ENCODE measurements at regions not wholly inside any gene's neighbourhood (a gene's known extent, or its start where the extent isn't known, plus 50 kb on each side); places are given as distances from the start of the nearest gene placed in this dataset.

- no peak for DNase-seq (ENCODE audit: low spot score in 2 of 2, unreplicated experiment in 2 of 2)
- Mint-ChIP-seq H3K36me3 (peaks cover 2% of the 10 kb centered on the region), H3K27ac (no peak overlapping the region), H3K9me3 (peaks cover 9% of the 10 kb centered on the region), H3K27me3 (ENCODE audit: low read depth) (peaks cover 6% of the 10 kb centered on the region), H3K4me3 (no peak overlapping the region), H3K4me1 (peaks cover 11% of the 10 kb centered on the region)
- no peak for TF ChIP-seq CTCF (IDR thresholded peaks at IDR 0.05; ENCODE audit: unreplicated experiment)
These were observed 448.0 kb upstream of the CCDC196 start for GRCh38 chr14:66038212-66038611.

- no peak overlapping the region for H3K27ac Mint-ChIP-seq
- no peak for DNase-seq (ENCODE audit: low spot score in 2 of 2, unreplicated experiment in 2 of 2)
- no peak overlapping the region for H3K4me3 Mint-ChIP-seq
- TF ChIP-seq CTCF (IDR thresholded peaks at IDR 0.05; ENCODE audit: unreplicated experiment), result no peak
- peaks cover 6% of the 10 kb centered on the region for H3K27me3 Mint-ChIP-seq (ENCODE audit: low read depth)
- H3K36me3 Mint-ChIP-seq, result no peaks in the 10 kb centered on the region
- peaks cover 11% of the 10 kb centered on the region for H3K4me1 Mint-ChIP-seq
- H3K9me3 Mint-ChIP-seq, result peaks cover 6% of the 10 kb centered on the region
These were observed 447.6 kb upstream of the CCDC196 start for GRCh38 chr14:66038618-66039017.

- Mint-ChIP-seq H3K9me3 (no peaks in the 10 kb centered on the region), H3K36me3 (no peaks in the 10 kb centered on the region), H3K27me3 (ENCODE audit: low read depth) (peaks cover 6% of the 10 kb centered on the region), H3K4me3 (no peak overlapping the region), H3K27ac (no peak overlapping the region), H3K4me1 (peaks cover 11% of the 10 kb centered on the region)
- TF ChIP-seq CTCF (IDR thresholded peaks at IDR 0.05; ENCODE audit: unreplicated experiment), result no peak
- no peak for DNase-seq (ENCODE audit: low spot score in 2 of 2, unreplicated experiment in 2 of 2)
These were observed 446.7 kb upstream of the CCDC196 start for GRCh38 chr14:66039495-66039894.

GRCh38 chr14:66041582-66041981 is 444.6 kb upstream of the CCDC196 start:
- no peak for DNase-seq (ENCODE audit: low spot score in 2 of 2, unreplicated experiment in 2 of 2)
- Mint-ChIP-seq H3K4me1 (peaks cover 7% of the 10 kb centered on the region), H3K9me3 (no peaks in the 10 kb centered on the region), H3K36me3 (no peaks in the 10 kb centered on the region), H3K27me3 (ENCODE audit: low read depth) (peaks cover 6% of the 10 kb centered on the region), H3K27ac (no peak overlapping the region), H3K4me3 (no peak overlapping the region)
- no peak for TF ChIP-seq CTCF (IDR thresholded peaks at IDR 0.05; ENCODE audit: unreplicated experiment)

- Mint-ChIP-seq H3K9me3 (no peaks in the 10 kb centered on the region), H3K4me1 (peaks cover 2% of the 10 kb centered on the region), H3K4me3 (no peak overlapping the region), H3K27me3 (ENCODE audit: low read depth) (peaks cover 6% of the 10 kb centered on the region), H3K27ac (no peak overlapping the region), H3K36me3 (no peaks in the 10 kb centered on the region)
- TF ChIP-seq CTCF (IDR thresholded peaks at IDR 0.05; ENCODE audit: unreplicated experiment), result no peak
- no peak for DNase-seq (ENCODE audit: low spot score in 2 of 2, unreplicated experiment in 2 of 2)
These were observed 442.2 kb upstream of the CCDC196 start for GRCh38 chr14:66043921-66044320.

- no peak overlapping the region for H3K27ac Mint-ChIP-seq
- DNase-seq (ENCODE audit: low spot score in 2 of 2, unreplicated experiment in 2 of 2), result no peak
- no peaks in the 10 kb centered on the region for H3K36me3 Mint-ChIP-seq
- no peak overlapping the region for H3K4me3 Mint-ChIP-seq
- H3K9me3 Mint-ChIP-seq, result no peaks in the 10 kb centered on the region
- H3K27me3 Mint-ChIP-seq (ENCODE audit: low read depth), result peaks cover 2% of the 10 kb centered on the region
- no peak for TF ChIP-seq CTCF (IDR thresholded peaks at IDR 0.05; ENCODE audit: unreplicated experiment)
- peaks cover 2% of the 10 kb centered on the region for H3K4me1 Mint-ChIP-seq
These were observed 440.6 kb upstream of the CCDC196 start for GRCh38 chr14:66045572-66046021.
